ENCODE measurements at regions not wholly inside any gene's neighbourhood (a gene's known extent, or its start where the extent isn't known, plus 50 kb on each side); places are given as distances from the start of the nearest gene placed in this dataset.

- Mint-ChIP-seq H3K9me3 (no peaks in the 10 kb centered on the region), H3K4me1 (no peaks in the 10 kb centered on the region), H3K4me3 (no peak overlapping the region), H3K27ac (no peak overlapping the region), H3K36me3 (ENCODE audit: low read depth) (no peaks in the 10 kb centered on the region), H3K27me3 (no peaks in the 10 kb centered on the region)
- no peak for DNase-seq
- CTCF ChIA-PET = no interaction called here
- POLR2A ChIA-PET = no interaction called here
These were observed 50.6 kb upstream of the L3MBTL4 start for GRCh38 chr18:6465281-6465680.

GRCh38 chr18:6476190-6476589, 61.5 kb upstream of the L3MBTL4 start:
- no peaks in the 10 kb centered on the region for H3K36me3 Mint-ChIP-seq (ENCODE audit: low read depth)
- H3K9me3 Mint-ChIP-seq = peaks cover 6% of the 10 kb centered on the region
- H3K4me3 Mint-ChIP-seq = no peak overlapping the region
- H3K27ac Mint-ChIP-seq = no peak overlapping the region
- no peaks in the 10 kb centered on the region for H3K27me3 Mint-ChIP-seq
- no peak for DNase-seq
- no peaks in the 10 kb centered on the region for H3K4me1 Mint-ChIP-seq
- ChIA-PET POLR2A (no interaction called here), CTCF (no interaction called here)

GRCh38 chr18:6476880-6477279, 62.2 kb upstream of the L3MBTL4 start:
- H3K27ac Mint-ChIP-seq = no peak overlapping the region
- H3K36me3 Mint-ChIP-seq (ENCODE audit: low read depth) = no peaks in the 10 kb centered on the region
- ChIA-PET CTCF (no interaction called here), POLR2A (no interaction called here)
- no peak for DNase-seq
- H3K27me3 Mint-ChIP-seq = no peaks in the 10 kb centered on the region
- H3K4me3 Mint-ChIP-seq = no peak overlapping the region
- H3K4me1 Mint-ChIP-seq = no peaks in the 10 kb centered on the region
- H3K9me3 Mint-ChIP-seq = peaks cover 5% of the 10 kb centered on the region

GRCh38 chr18:6478121-6478520, 63.4 kb upstream of the L3MBTL4 start:
- H3K4me3 Mint-ChIP-seq = no peak overlapping the region
- CTCF ChIA-PET = no interaction called here
- H3K9me3 Mint-ChIP-seq = peaks cover 5% of the 10 kb centered on the region
- H3K4me1 Mint-ChIP-seq = no peaks in the 10 kb centered on the region
- no peaks in the 10 kb centered on the region for H3K36me3 Mint-ChIP-seq (ENCODE audit: low read depth)
- H3K27me3 Mint-ChIP-seq = no peaks in the 10 kb centered on the region
- no peak for DNase-seq
- POLR2A ChIA-PET = no interaction called here
- no peak overlapping the region for H3K27ac Mint-ChIP-seq

GRCh38 chr18:6479699-6480098, 65.0 kb upstream of the L3MBTL4 start:
- ChIA-PET POLR2A (no interaction called here), CTCF (no interaction called here)
- H3K27me3 Mint-ChIP-seq = no peaks in the 10 kb centered on the region
- no peaks in the 10 kb centered on the region for H3K4me1 Mint-ChIP-seq
- H3K36me3 Mint-ChIP-seq (ENCODE audit: low read depth) = no peaks in the 10 kb centered on the region
- H3K4me3 Mint-ChIP-seq = no peak overlapping the region
- no peak overlapping the region for H3K27ac Mint-ChIP-seq
- peaks cover 3% of the 10 kb centered on the region for H3K9me3 Mint-ChIP-seq
- DNase-seq = no peak

- Mint-ChIP-seq H3K4me3 (no peak overlapping the region), H3K36me3 (ENCODE audit: low read depth) (no peaks in the 10 kb centered on the region), H3K9me3 (peaks cover 3% of the 10 kb centered on the region), H3K4me1 (no peaks in the 10 kb centered on the region), H3K27me3 (no peaks in the 10 kb centered on the region), H3K27ac (no peak overlapping the region)
- ChIA-PET CTCF (no interaction called here), POLR2A (no interaction called here)
- no peak for DNase-seq
These were observed 67.7 kb upstream of the L3MBTL4 start for GRCh38 chr18:6482198-6482977.

- no peak overlapping the region for H3K27ac Mint-ChIP-seq
- no peaks in the 10 kb centered on the region for H3K27me3 Mint-ChIP-seq
- POLR2A ChIA-PET = no interaction called here
- DNase-seq = no peak
- no peaks in the 10 kb centered on the region for H3K36me3 Mint-ChIP-seq (ENCODE audit: low read depth)
- H3K4me1 Mint-ChIP-seq = no peaks in the 10 kb centered on the region
- H3K4me3 Mint-ChIP-seq = no peak overlapping the region
- no peaks in the 10 kb centered on the region for H3K9me3 Mint-ChIP-seq
- CTCF ChIA-PET = no interaction called here
These were observed 69.9 kb upstream of the L3MBTL4 start for GRCh38 chr18:6484659-6485058.

GRCh38 chr18:6486313-6486712, 71.6 kb upstream of the L3MBTL4 start:
- ChIA-PET POLR2A (no interaction called here), CTCF (no interaction called here)
- no peak for DNase-seq
- Mint-ChIP-seq H3K27me3 (no peaks in the 10 kb centered on the region), H3K4me1 (no peaks in the 10 kb centered on the region), H3K4me3 (no peak overlapping the region), H3K27ac (no peak overlapping the region), H3K9me3 (no peaks in the 10 kb centered on the region), H3K36me3 (ENCODE audit: low read depth) (no peaks in the 10 kb centered on the region)

- Mint-ChIP-seq H3K27me3 (no peaks in the 10 kb centered on the region), H3K4me1 (no peaks in the 10 kb centered on the region), H3K27ac (no peak overlapping the region), H3K4me3 (no peak overlapping the region), H3K36me3 (ENCODE audit: low read depth) (no peaks in the 10 kb centered on the region), H3K9me3 (no peaks in the 10 kb centered on the region)
- DNase-seq = no peak
- ChIA-PET CTCF (no interaction called here), POLR2A (no interaction called here)
These were observed 72.2 kb upstream of the L3MBTL4 start for GRCh38 chr18:6486764-6487426.

- Mint-ChIP-seq H3K4me1 (no peaks in the 10 kb centered on the region), H3K4me3 (no peak overlapping the region), H3K27ac (no peak overlapping the region), H3K36me3 (ENCODE audit: low read depth) (no peaks in the 10 kb centered on the region), H3K27me3 (no peaks in the 10 kb centered on the region), H3K9me3 (no peaks in the 10 kb centered on the region)
- ChIA-PET POLR2A (no interaction called here), CTCF (no interaction called here)
- no peak for DNase-seq
These were observed 73.3 kb upstream of the L3MBTL4 start for GRCh38 chr18:6487968-6488367.

GRCh38 chr18:6488956-6489355, 74.2 kb upstream of the L3MBTL4 start:
- no peaks in the 10 kb centered on the region for H3K4me1 Mint-ChIP-seq
- ChIA-PET POLR2A (no interaction called here), CTCF (no interaction called here)
- DNase-seq = no peak
- no peak overlapping the region for H3K4me3 Mint-ChIP-seq
- no peaks in the 10 kb centered on the region for H3K27me3 Mint-ChIP-seq
- H3K36me3 Mint-ChIP-seq (ENCODE audit: low read depth) = no peaks in the 10 kb centered on the region
- no peak overlapping the region for H3K27ac Mint-ChIP-seq
- no peaks in the 10 kb centered on the region for H3K9me3 Mint-ChIP-seq

- CTCF ChIA-PET = interaction anchor here (0.6 kb wide), 1 partner anchor 11 kb away, joined by 3 read pairs; no protein-coding TSS in a partner anchor
These were observed 75.3 kb upstream of the L3MBTL4 start for GRCh38 chr18:6489977-6490376.

GRCh38 chr18:6493194-6493593, 78.5 kb upstream of the L3MBTL4 start:
- ChIA-PET POLR2A (no interaction called here), CTCF (no interaction called here)
- no peaks in the 10 kb centered on the region for H3K4me1 Mint-ChIP-seq
- no peak for DNase-seq
- no peaks in the 10 kb centered on the region for H3K27me3 Mint-ChIP-seq
- H3K4me3 Mint-ChIP-seq = no peak overlapping the region
- no peak overlapping the region for H3K27ac Mint-ChIP-seq
- H3K9me3 Mint-ChIP-seq = no peaks in the 10 kb centered on the region
- H3K36me3 Mint-ChIP-seq (ENCODE audit: low read depth) = no peaks in the 10 kb centered on the region

More at GRCh38 chr18:6489977-6490376, 75.3 kb upstream of the L3MBTL4 start:
- Mint-ChIP-seq H3K9me3 (no peaks in the 10 kb centered on the region), H3K36me3 (ENCODE audit: low read depth) (no peaks in the 10 kb centered on the region), H3K4me3 (no peak overlapping the region), H3K27me3 (no peaks in the 10 kb centered on the region), H3K27ac (no peak overlapping the region), H3K4me1 (no peaks in the 10 kb centered on the region)
- POLR2A ChIA-PET = no interaction called here
- DNase-seq = no peak

- Mint-ChIP-seq H3K4me3 (no peak overlapping the region), H3K27ac (no peak overlapping the region), H3K9me3 (no peaks in the 10 kb centered on the region), H3K4me1 (no peaks in the 10 kb centered on the region), H3K27me3 (no peaks in the 10 kb centered on the region), H3K36me3 (ENCODE audit: low read depth) (no peaks in the 10 kb centered on the region)
- POLR2A ChIA-PET = no interaction called here
- CTCF ChIA-PET = no interaction called here
- DNase-seq = no peak
These were observed 80.8 kb upstream of the L3MBTL4 start for GRCh38 chr18:6495536-6495935.

All from activated CD4-positive, alpha-beta T cell treated with anti-CD3 and anti-CD28 coated beads, Interleukin-2, amount 10 ng/mL, durations not matched to agents 7 days and 5 days (primary cell).